ENCODE measurements at regions not wholly inside any gene's neighbourhood (a gene's known extent, or its start where the extent isn't known, plus 50 kb on each side); places are given as distances from the start of the nearest gene placed in this dataset.
"Not testable (repeated sequence)": the region's sequence is repeated elsewhere in the genome, so short reads cannot be mapped to it uniquely, and the experiment has no call there.

DNA sequence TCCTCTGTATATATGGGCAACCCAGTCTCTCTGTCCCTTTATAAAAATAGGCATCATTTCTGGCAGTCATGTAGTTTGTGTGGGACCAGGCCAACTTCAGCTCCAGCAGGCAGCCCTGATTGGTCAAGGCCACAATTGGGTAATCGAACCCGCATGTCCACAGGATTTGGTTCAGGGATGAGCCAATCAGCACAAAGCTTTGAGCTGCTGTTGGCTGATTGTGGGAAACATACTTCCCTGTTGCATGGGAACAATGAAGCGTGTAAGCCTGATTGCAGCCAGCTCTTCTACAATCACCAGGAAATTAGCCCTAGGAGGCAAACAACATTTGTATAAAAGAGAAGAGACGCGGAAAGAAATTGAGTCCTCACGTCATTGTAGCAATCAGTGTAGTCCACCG, 328.6 kb downstream of the PCNX1 start:
- FAIRE-seq (no peak), DNase-seq (ENCODE audit: extremely low spot score, insufficient read length, low read depth) (no peak)

GRCh38 chr14:71236487-71236886, 329.2 kb downstream of the PCNX1 start:
- no peak for DNase-seq (ENCODE audit: extremely low spot score, insufficient read length, low read depth)
- no peak for FAIRE-seq

- no peak for FAIRE-seq
- DNase-seq (ENCODE audit: extremely low spot score, insufficient read length, low read depth) = no peak
Observed at GRCh38 chr14:71237556-71237955, 330.3 kb downstream of the PCNX1 start.

DNA sequence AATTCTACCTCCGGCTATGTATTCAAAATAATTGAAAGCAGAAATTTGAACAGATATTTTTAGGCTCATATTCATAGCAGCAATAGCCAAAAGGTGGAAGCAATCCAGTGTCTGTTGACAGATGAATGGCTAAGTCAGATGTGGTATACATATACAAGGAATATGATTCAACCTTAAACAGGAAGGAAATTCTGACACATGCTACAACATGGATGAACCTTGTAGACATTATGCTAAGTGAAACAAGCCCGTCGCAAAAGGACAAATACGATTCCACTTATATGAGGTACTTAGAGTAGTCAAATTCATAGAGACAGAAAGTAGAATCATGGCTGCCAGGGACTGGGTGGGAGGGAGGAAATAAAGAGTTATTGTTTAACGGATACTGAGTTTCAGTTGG, 331.6 kb downstream of the PCNX1 start:
- FAIRE-seq (no peak), DNase-seq (ENCODE audit: extremely low spot score, insufficient read length, low read depth) (no peak)

- no peak for FAIRE-seq
- no peak for DNase-seq (ENCODE audit: extremely low spot score, insufficient read length, low read depth)
Observed at GRCh38 chr14:71240171-71240570, 332.9 kb downstream of the PCNX1 start.

GRCh38 chr14:71240866-71241520, 333.7 kb downstream of the PCNX1 start:
- FAIRE-seq = no peak
- no peak for DNase-seq (ENCODE audit: extremely low spot score, insufficient read length, low read depth)

DNA sequence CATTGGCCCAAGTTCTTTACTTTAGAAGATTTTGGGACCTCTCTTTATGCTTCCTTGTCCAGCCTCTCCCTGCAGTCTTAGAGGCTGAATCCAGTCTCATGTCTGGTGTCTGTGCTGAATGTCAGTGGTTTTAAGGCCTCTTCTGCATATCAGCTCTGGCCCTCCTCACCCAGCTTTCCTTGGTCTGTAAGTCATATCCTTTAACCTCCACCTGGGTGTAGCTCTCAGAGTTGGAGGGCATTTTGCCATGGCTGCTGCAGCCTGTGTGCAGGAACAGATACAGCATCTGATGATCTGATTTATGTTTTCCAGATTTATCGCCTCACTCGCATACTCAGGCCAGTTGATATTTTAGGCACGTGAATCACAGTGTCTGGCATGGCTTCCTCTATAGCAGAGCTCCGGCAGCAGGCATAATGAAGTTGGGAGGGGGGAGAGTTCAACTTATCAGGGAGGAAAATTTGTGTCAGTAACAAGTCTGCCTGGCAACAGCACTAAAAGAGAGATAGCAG, 335.0 kb downstream of the PCNX1 start:
- FAIRE-seq (no peak), DNase-seq (ENCODE audit: extremely low spot score, insufficient read length, low read depth) (no peak)

DNA sequence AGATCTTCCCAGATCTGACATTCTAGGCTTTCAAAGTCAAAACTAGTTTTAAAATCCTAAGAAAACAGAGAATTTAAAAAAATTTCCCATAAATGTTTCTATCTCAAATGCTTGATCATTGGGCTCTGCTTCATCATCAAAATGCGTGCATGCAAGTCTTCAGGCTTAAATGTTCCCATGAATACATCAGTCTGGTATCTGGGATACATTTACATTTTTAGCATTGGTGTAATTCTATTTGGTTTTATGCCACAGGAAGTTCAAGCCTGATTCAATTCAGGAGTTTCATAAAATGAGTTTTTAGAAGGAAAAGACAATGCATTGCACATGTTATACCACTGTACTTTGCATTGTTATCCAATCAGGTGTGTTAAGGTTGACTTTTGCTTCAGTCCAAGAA, 336.4 kb downstream of the PCNX1 start:
- DNase-seq (ENCODE audit: extremely low spot score, insufficient read length, low read depth) (no peak), FAIRE-seq (no peak)

GRCh38 chr14:71244341-71244740, 337.1 kb downstream of the PCNX1 start:
- FAIRE-seq = no peak
- no peak for DNase-seq (ENCODE audit: extremely low spot score, insufficient read length, low read depth)

DNA sequence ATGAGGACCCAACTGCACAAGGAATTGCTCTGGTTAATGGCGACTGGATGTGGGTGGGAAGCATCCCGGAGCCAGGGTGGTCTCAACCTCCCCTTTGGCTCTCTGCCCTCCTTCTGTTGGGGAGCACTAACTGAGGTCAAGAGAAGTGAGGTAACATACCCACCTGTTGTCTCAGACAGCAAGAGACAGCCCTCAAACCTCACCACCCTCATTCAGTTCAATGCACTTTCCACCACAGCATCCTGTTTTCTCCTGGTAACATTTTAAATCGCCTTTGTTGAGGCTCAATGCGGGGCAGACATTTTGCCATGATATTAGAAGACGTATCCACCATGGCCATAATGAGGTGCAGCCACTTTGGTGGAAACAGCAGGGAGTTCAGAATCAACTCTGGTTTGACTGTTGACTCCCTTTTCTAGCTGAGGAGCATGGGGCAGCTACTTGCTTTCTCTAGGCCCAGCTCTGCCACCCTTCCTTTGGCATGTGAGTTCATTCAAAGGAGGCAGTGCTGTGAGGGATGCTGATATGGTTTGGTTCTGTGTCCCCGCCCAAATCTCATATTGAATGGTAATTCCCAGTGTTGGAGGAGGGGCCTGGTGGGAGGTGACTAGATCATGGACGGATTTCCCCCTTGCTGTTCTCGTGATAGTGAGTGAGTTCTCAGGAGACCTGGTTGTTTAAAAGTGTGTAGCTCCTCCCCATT, 338.6 kb downstream of the PCNX1 start:
- DNase-seq (ENCODE audit: extremely low spot score, insufficient read length, low read depth) (no peak), FAIRE-seq (peak; percentile 5)

DNA sequence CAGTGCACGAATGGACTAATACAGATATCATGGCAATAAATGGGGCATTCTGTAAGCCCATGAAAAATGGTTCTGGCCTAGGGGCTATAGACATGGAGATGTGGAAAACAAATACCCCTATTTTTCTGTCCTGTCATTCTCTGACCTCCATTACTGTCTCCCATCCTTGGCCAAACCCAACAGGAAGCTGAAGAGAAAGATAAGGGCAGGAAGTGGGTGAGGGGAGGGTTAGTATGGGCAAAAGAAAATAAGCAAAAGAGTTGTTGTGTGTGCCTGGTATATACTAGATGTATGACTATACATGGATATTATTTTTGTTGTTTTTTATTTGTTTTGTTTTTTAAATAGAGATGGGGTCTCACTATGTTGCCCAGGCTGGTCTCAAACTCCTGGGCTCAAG, 339.3 kb downstream of the PCNX1 start:
- FAIRE-seq (no peak), DNase-seq (ENCODE audit: extremely low spot score, insufficient read length, low read depth) (no peak)

GRCh38 chr14:71247106-71247505, 339.8 kb downstream of the PCNX1 start:
- FAIRE-seq (no peak), DNase-seq (ENCODE audit: extremely low spot score, insufficient read length, low read depth) (no peak)

- DNase-seq (ENCODE audit: extremely low spot score, insufficient read length, low read depth) (no peak), FAIRE-seq (no peak)
Observed at GRCh38 chr14:71248194-71248593, 340.9 kb downstream of the PCNX1 start.

GRCh38 chr14:71250347-71250746, 343.1 kb downstream of the PCNX1 start:
- DNase-seq (ENCODE audit: extremely low spot score, insufficient read length, low read depth) (no peak), FAIRE-seq (no peak)

- FAIRE-seq = no peak
- no peak for DNase-seq (ENCODE audit: extremely low spot score, insufficient read length, low read depth)
Observed at GRCh38 chr14:71250791-71251190, 343.5 kb downstream of the PCNX1 start.

- FAIRE-seq; DNase-seq (ENCODE audit: extremely low spot score, insufficient read length, low read depth): not testable (repeated sequence)
Observed at GRCh38 chr14:71254091-71254719, 346.9 kb downstream of the PCNX1 start.

GRCh38 chr14:71261206-71261605, 353.9 kb downstream of the PCNX1 start:
- no peak for DNase-seq (ENCODE audit: extremely low spot score, insufficient read length, low read depth)
- FAIRE-seq = no peak

GRCh38 chr14:71262441-71262840, 355.2 kb downstream of the PCNX1 start:
- FAIRE-seq (no peak), DNase-seq (ENCODE audit: extremely low spot score, insufficient read length, low read depth) (no peak)

- FAIRE-seq (no peak), DNase-seq (ENCODE audit: extremely low spot score, insufficient read length, low read depth) (no peak)
Observed at GRCh38 chr14:71264260-71264659, 357.0 kb downstream of the PCNX1 start.

- FAIRE-seq = peak; percentile 69
- DNase-seq (ENCODE audit: extremely low spot score, insufficient read length, low read depth) = no peak
Observed at GRCh38 chr14:71267007-71267513, 359.8 kb downstream of the PCNX1 start.

- FAIRE-seq = peak; percentile 50
- DNase-seq (ENCODE audit: extremely low spot score, insufficient read length, low read depth) = no peak
Observed at GRCh38 chr14:71267691-71268090, 360.4 kb downstream of the PCNX1 start.
